Chondrocyte (in vitro differentiated cells): ENCODE measurements at regions not wholly inside any gene's neighbourhood (a gene's known extent, or its start where the extent isn't known, plus 50 kb on each side); places are given as distances from the start of the nearest gene placed in this dataset.

Experiments used
- DNase-seq: peaks from one replicate; pipeline ENCODE4 v3.0.0; 2021; ENCODE audit warnings: mixed read lengths, low spot score
- H3K27ac Mint-ChIP-seq: one replicate; pipeline ENCODE4 v1.8.0; 2021; ENCODE audit warnings: mild to moderate bottlenecking, moderate library complexity, mixed read lengths; ENCODE audit not compliant: unreplicated experiment
- H3K27me3 Mint-ChIP-seq: 2 replicates; pipeline ENCODE4 v1.8.0; 2021; ENCODE audit warnings: low read depth, mixed read lengths
- H3K36me3 Mint-ChIP-seq: 2 replicates; pipeline ENCODE4 v1.8.0; 2021; ENCODE audit warnings: low read depth, mixed read lengths
- H3K4me1 Mint-ChIP-seq: 2 replicates; pipeline ENCODE4 v1.8.0; 2021; ENCODE audit warnings: low read depth, mild to moderate bottlenecking, mixed read lengths
- H3K4me3 Mint-ChIP-seq: one replicate; pipeline ENCODE4 v1.8.0; 2021; ENCODE audit warnings: mild to moderate bottlenecking, moderate library complexity, mixed read lengths; ENCODE audit not compliant: unreplicated experiment
- H3K9me3 Mint-ChIP-seq: 2 replicates; pipeline ENCODE4 v1.8.0; 2021; ENCODE audit warnings: low read depth, mixed read lengths
- TF ChIP-seq, protein P1 (sequence below): fragments of 200-600 bp; sonication (generic); IDR thresholded peaks from 2 replicates; pipeline ENCODE4 v1.5.0; 2021; ENCODE audit warnings: antibody characterized with exemption, mild to moderate bottlenecking, moderate library complexity

DNA sequence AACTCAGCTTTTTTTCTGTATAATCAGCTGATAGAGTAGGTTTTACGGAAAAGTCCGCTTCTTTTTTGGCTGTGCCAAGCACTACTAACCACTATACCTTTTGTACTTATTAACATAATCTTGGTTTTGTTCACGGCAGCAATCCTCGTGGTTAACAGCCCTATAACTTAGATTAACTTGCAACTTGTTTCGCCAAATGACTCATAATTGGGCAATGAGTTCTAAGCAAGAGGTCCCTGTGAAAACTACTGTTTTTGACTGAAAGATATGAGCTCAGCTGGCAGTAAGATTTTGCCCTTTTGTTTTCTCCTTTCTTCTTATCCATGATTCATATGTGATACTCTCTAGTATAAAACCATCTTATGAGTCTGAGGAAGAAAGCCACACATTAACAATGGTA lies 345.0 kb upstream of the PCDH15 start:
- TF ChIP-seq, protein P1, sequence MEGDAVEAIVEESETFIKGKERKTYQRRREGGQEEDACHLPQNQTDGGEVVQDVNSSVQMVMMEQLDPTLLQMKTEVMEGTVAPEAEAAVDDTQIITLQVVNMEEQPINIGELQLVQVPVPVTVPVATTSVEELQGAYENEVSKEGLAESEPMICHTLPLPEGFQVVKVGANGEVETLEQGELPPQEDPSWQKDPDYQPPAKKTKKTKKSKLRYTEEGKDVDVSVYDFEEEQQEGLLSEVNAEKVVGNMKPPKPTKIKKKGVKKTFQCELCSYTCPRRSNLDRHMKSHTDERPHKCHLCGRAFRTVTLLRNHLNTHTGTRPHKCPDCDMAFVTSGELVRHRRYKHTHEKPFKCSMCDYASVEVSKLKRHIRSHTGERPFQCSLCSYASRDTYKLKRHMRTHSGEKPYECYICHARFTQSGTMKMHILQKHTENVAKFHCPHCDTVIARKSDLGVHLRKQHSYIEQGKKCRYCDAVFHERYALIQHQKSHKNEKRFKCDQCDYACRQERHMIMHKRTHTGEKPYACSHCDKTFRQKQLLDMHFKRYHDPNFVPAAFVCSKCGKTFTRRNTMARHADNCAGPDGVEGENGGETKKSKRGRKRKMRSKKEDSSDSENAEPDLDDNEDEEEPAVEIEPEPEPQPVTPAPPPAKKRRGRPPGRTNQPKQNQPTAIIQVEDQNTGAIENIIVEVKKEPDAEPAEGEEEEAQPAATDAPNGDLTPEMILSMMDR = no peak
- H3K9me3 Mint-ChIP-seq = no peaks in the 10 kb centered on the region
- H3K4me3 Mint-ChIP-seq = no peak overlapping the region
- no peaks in the 10 kb centered on the region for H3K36me3 Mint-ChIP-seq
- no peak for DNase-seq
- peaks cover 3% of the 10 kb centered on the region for H3K27me3 Mint-ChIP-seq
- H3K4me1 Mint-ChIP-seq = peaks cover 6% of the 10 kb centered on the region
- no peak overlapping the region for H3K27ac Mint-ChIP-seq

DNA sequence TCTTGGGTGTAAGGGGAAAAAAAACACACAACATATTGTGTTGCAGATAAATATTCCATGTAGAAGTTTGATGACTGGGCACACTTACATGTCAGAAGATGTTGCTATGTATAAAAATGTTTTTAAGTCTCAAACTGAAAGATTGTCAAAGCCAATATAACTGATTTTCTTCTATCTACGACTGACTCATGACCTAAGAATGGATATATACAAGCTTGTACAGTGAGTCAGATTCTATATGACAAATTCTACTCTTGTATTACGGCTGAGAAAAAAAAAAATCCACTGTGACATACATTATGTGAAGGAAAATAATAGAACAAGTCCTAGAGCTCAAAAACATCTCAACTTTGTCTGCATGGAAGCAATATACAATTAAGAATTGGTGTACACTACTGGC lies 343.0 kb upstream of the PCDH15 start:
- H3K36me3 Mint-ChIP-seq = no peaks in the 10 kb centered on the region
- DNase-seq = no peak
- no peak overlapping the region for H3K27ac Mint-ChIP-seq
- no peaks in the 10 kb centered on the region for H3K27me3 Mint-ChIP-seq
- no peak overlapping the region for H3K4me3 Mint-ChIP-seq
- H3K9me3 Mint-ChIP-seq = no peaks in the 10 kb centered on the region
- TF ChIP-seq, protein P1 = no peak
- peaks cover 6% of the 10 kb centered on the region for H3K4me1 Mint-ChIP-seq

DNA sequence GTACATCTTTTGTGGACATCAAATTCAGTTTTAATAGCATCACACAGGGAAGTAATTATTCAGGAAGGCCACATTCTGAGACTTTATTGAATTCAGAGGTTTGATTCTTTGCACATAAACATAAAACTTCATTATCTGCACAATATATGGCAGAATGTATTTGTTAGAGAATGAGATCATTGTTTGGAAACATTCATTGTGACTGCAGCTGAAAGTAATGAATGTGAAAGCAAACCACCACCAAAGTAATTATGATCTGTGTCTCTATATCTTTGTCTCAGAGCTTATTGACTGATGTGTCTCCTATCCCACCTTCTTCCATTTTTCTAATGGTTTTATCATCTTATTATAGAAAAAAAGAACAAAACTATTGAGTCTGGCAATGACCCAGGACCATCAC lies 340.9 kb upstream of the PCDH15 start:
- TF ChIP-seq, protein P1 = no peak
- no peak overlapping the region for H3K4me3 Mint-ChIP-seq
- H3K9me3 Mint-ChIP-seq = peaks cover 6% of the 10 kb centered on the region
- H3K4me1 Mint-ChIP-seq = peaks cover 6% of the 10 kb centered on the region
- no peak for DNase-seq
- H3K36me3 Mint-ChIP-seq = no peaks in the 10 kb centered on the region
- H3K27me3 Mint-ChIP-seq = no peaks in the 10 kb centered on the region
- no peak overlapping the region for H3K27ac Mint-ChIP-seq

DNA sequence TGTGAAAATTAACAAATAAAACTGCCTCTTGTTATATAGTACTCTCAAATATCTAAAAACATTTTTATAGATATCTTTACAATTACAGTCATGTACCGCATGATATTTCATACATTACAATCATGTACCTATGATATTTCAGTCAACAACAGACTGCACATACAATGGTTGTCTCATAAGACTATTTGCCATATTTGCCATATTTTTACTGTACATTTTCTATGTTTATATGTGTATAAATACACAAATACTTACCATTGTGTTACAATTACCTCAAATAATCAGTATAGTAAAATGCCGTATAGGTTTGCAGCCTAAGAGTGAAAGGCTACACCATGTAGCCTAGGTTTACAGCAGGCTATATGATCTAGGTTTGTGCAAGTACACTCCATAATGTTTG lies 336.0 kb upstream of the PCDH15 start:
- Mint-ChIP-seq H3K27me3 (no peaks in the 10 kb centered on the region), H3K36me3 (peaks cover 2% of the 10 kb centered on the region), H3K4me3 (no peak overlapping the region), H3K4me1 (no peaks in the 10 kb centered on the region), H3K9me3 (peaks cover 15% of the 10 kb centered on the region), H3K27ac (no peak overlapping the region)
- TF ChIP-seq, protein P1 = no peak
- DNase-seq = no peak

DNA sequence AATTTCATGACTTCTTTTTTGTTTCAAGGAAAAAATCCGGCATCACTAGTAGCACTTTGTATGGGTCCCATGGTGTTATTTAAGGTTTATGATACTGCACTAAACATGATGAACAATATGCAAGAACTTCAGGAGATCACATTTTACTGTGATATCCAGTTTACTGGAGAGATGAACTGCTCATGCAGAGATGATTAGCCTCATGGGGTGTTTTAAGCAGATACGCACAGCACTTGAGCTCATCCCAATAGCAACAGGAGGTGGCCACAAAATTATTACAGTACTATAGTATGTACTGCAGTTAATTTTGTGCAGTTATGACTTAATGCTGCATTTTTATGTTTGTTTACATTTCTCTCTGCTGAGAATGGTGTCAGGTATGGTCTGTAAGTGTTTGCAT lies 303.7 kb upstream of the PCDH15 start:
- Mint-ChIP-seq H3K9me3 (no peaks in the 10 kb centered on the region), H3K4me3 (no peak overlapping the region), H3K4me1 (no peaks in the 10 kb centered on the region), H3K27ac (no peak overlapping the region), H3K36me3 (no peaks in the 10 kb centered on the region), H3K27me3 (peaks cover 2% of the 10 kb centered on the region)
- TF ChIP-seq, protein P1 = no peak
- DNase-seq = no peak
